ENCODE measurements at regions not wholly inside any gene's neighbourhood (a gene's known extent, or its start where the extent isn't known, plus 50 kb on each side); places are given as distances from the start of the nearest gene placed in this dataset.
"Not testable (repeated sequence)": the region's sequence is repeated elsewhere in the genome, so short reads cannot be mapped to it uniquely, and the experiment has no call there.

GRCh38 chr4:13797061-13797460 is 169.5 kb upstream of the BOD1L1 start:
- Mint-ChIP-seq H3K36me3 (ENCODE audit: low read depth) (no peaks in the 10 kb centered on the region), H3K4me3 (no peak overlapping the region), H3K9me3 (peaks cover 3% of the 10 kb centered on the region), H3K27me3 (ENCODE audit: low read depth) (no peaks in the 10 kb centered on the region), H3K27ac (ENCODE audit: unreplicated experiment) (no peak overlapping the region), H3K4me1 (no peaks in the 10 kb centered on the region)
- no peak for TF ChIP-seq CTCF (conservative IDR thresholded peaks at IDR 0.05)
- no peak for DNase-seq (ENCODE audit: low read depth, low spot score)

- Mint-ChIP-seq H3K27ac (ENCODE audit: unreplicated experiment) (no peak overlapping the region), H3K4me3 (no peak overlapping the region), H3K9me3 (no peaks in the 10 kb centered on the region), H3K27me3 (ENCODE audit: low read depth) (no peaks in the 10 kb centered on the region), H3K4me1 (no peaks in the 10 kb centered on the region), H3K36me3 (ENCODE audit: low read depth) (no peaks in the 10 kb centered on the region)
- no peak for DNase-seq (ENCODE audit: low read depth, low spot score)
- TF ChIP-seq CTCF (conservative IDR thresholded peaks at IDR 0.05): no peak
Observed at GRCh38 chr4:13815231-13815630, 187.7 kb upstream of the BOD1L1 start.

- no peak for TF ChIP-seq CTCF (conservative IDR thresholded peaks at IDR 0.05)
- DNase-seq (ENCODE audit: low read depth, low spot score): no peak
- Mint-ChIP-seq H3K27ac (ENCODE audit: unreplicated experiment) (no peak overlapping the region), H3K4me3 (no peak overlapping the region), H3K9me3 (no peaks in the 10 kb centered on the region), H3K4me1 (no peaks in the 10 kb centered on the region), H3K27me3 (ENCODE audit: low read depth) (no peaks in the 10 kb centered on the region), H3K36me3 (ENCODE audit: low read depth) (no peaks in the 10 kb centered on the region)
Observed at GRCh38 chr4:13816472-13816871, 188.9 kb upstream of the BOD1L1 start.

GRCh38 chr4:13821522-13821921 is 194.0 kb upstream of the BOD1L1 start:
- Mint-ChIP-seq H3K4me1 (no peaks in the 10 kb centered on the region), H3K9me3 (peaks cover 13% of the 10 kb centered on the region), H3K4me3 (no peak overlapping the region), H3K36me3 (ENCODE audit: low read depth) (peaks cover 10% of the 10 kb centered on the region), H3K27me3 (ENCODE audit: low read depth) (no peaks in the 10 kb centered on the region), H3K27ac (ENCODE audit: unreplicated experiment) (no peak overlapping the region)
- no peak for TF ChIP-seq CTCF (conservative IDR thresholded peaks at IDR 0.05)
- no peak for DNase-seq (ENCODE audit: low read depth, low spot score)

- H3K36me3 Mint-ChIP-seq (ENCODE audit: low read depth): peaks cover 10% of the 10 kb centered on the region
Observed at GRCh38 chr4:13825822-13826221, 198.3 kb upstream of the BOD1L1 start.

GRCh38 chr4:13829457-13829856 is 201.9 kb upstream of the BOD1L1 start:
- Mint-ChIP-seq H3K4me1 (no peaks in the 10 kb centered on the region), H3K9me3 (peaks cover 7% of the 10 kb centered on the region), H3K36me3 (ENCODE audit: low read depth) (peaks cover 3% of the 10 kb centered on the region), H3K27ac (ENCODE audit: unreplicated experiment) (no peak overlapping the region), H3K4me3 (no peak overlapping the region), H3K27me3 (ENCODE audit: low read depth) (peaks cover 17% of the 10 kb centered on the region)
- TF ChIP-seq CTCF (conservative IDR thresholded peaks at IDR 0.05): no peak
- no peak for DNase-seq (ENCODE audit: low read depth, low spot score)

More at GRCh38 chr4:13825822-13826221, 198.3 kb upstream of the BOD1L1 start:
- peaks cover 13% of the 10 kb centered on the region for H3K9me3 Mint-ChIP-seq
- not testable (repeated sequence) for H3K27ac Mint-ChIP-seq (ENCODE audit: unreplicated experiment); H3K27me3 Mint-ChIP-seq (ENCODE audit: low read depth); DNase-seq (ENCODE audit: low read depth, low spot score); H3K4me1 Mint-ChIP-seq; H3K4me3 Mint-ChIP-seq
